CD14-positive monocyte (primary cell): ENCODE measurements at regions not wholly inside any gene's neighbourhood (a gene's known extent, or its start where the extent isn't known, plus 50 kb on each side); places are given as distances from the start of the nearest gene placed in this dataset.

Experiments
- DNase-seq, 3 donors: peaks; one replicate each; pipeline ENCODE4 v3.0.0-alpha.2; 2011 to 2022
- H2AFZ ChIP-seq: 2 replicates; pipeline ENCODE4 v1.6.0; 2012; ENCODE audit warnings: mild to moderate bottlenecking, low read depth, low read length, inconsistent platforms; ENCODE audit not compliant: insufficient read depth, poor library complexity, severe bottlenecking
- H3K27ac ChIP-seq, 2 donors: 1 replicate in 1 of 2; 2 replicates in 1 of 2; pipeline ENCODE4 v1.5.1; 2012 to 2013; ENCODE audit warnings: low read length in 2 of 2, control low read depth in 1 of 2, inconsistent platforms in 1 of 2, low read depth in 1 of 2, mild to moderate bottlenecking in 1 of 2
- H3K27me3 ChIP-seq, 2 donors: one replicate each; pipeline versions ENCODE4 v1.6.0 to v1.6.1; 2011 to 2013; ENCODE audit warnings: low read length in 2 of 2; ENCODE audit not compliant: control insufficient read depth in 2 of 2, insufficient read depth in 2 of 2
- H3K36me3 ChIP-seq, 2 donors: replicated peaks in 1 of 2; 1 replicate in 1 of 2; 2 replicates in 1 of 2; pipeline versions ENCODE4 v1.5.1 to v1.6.1; 2012 to 2013; ENCODE audit warnings: low read length in 2 of 2, control low read depth in 1 of 2, inconsistent platforms in 1 of 2, mild to moderate bottlenecking in 1 of 2; ENCODE audit not compliant: insufficient read depth in 2 of 2, control insufficient read depth in 1 of 2
- H3K4me1 ChIP-seq, 2 donors: 1 replicate in 1 of 2; 2 replicates in 1 of 2; pipeline versions ENCODE4 v1.5.1 to v1.6.1; 2012 to 2013; ENCODE audit warnings: low read length in 2 of 2, control low read depth in 1 of 2, inconsistent platforms in 1 of 2, mild to moderate bottlenecking in 1 of 2, moderate library complexity in 1 of 2; ENCODE audit not compliant: insufficient read depth in 2 of 2, control insufficient read depth in 1 of 2
- H3K4me2 ChIP-seq: replicated peaks from 2 replicates; pipeline ENCODE3; 2012; ENCODE audit warnings: low read length, moderate library complexity, mild to moderate bottlenecking; ENCODE audit not compliant: poor library complexity, severe bottlenecking; ENCODE audit errors: extremely low read depth
- H3K4me3 ChIP-seq, 3 experiments: fragments of 200-600 bp in 1 of 3; sonication (generic) in 1 of 3; replicated peaks in 1 of 3; 1 replicate in 2 of 3; 2 replicates in 1 of 3; pipeline ENCODE4 v1.5.1; 2011 to 2013; ENCODE audit warnings: low read length in 3 of 3, mild to moderate bottlenecking in 3 of 3, control low read depth in 2 of 3, low read depth in 2 of 3, inconsistent platforms in 1 of 3, moderate library complexity in 1 of 3
- H3K79me2 ChIP-seq: 2 replicates; pipeline ENCODE4 v1.6.0; 2012; ENCODE audit warnings: mild to moderate bottlenecking, control low read depth, inconsistent platforms, low read length, moderate library complexity; ENCODE audit not compliant: insufficient read depth
- H3K9ac ChIP-seq: 2 replicates; pipeline ENCODE4 v1.6.0; 2017; ENCODE audit warnings: low read length, mild to moderate bottlenecking; ENCODE audit not compliant: insufficient read depth, poor library complexity, severe bottlenecking
- H3K9me3 ChIP-seq, 2 donors: replicated peaks in 1 of 2; 1 replicate in 1 of 2; 2 replicates in 1 of 2; pipeline versions ENCODE4 v1.5.1 to v1.6.1; 2012 to 2013; ENCODE audit warnings: low read length in 2 of 2, control low read depth in 1 of 2; ENCODE audit not compliant: control insufficient read depth in 1 of 2, insufficient read depth in 1 of 2
- H4K20me1 ChIP-seq: 2 replicates; pipeline ENCODE4 v1.6.0; 2012; ENCODE audit warnings: mild to moderate bottlenecking, low read length, control low read depth, moderate library complexity; ENCODE audit not compliant: insufficient read depth
- H3K27ac Mint-ChIP-seq, 7 donors: one replicate each; pipeline ENCODE4 v1.8.0; 2020; ENCODE audit warnings: mild to moderate bottlenecking in 7 of 7, mixed read lengths in 7 of 7, moderate library complexity in 6 of 7, inconsistent platforms in 2 of 7
- H3K27me3 Mint-ChIP-seq, 3 donors: one replicate each; pipeline ENCODE4 v1.8.0; 2021 to 2022; ENCODE audit warnings: low read depth in 3 of 3, mild to moderate bottlenecking in 3 of 3, mixed read lengths in 3 of 3, moderate library complexity in 3 of 3, inconsistent platforms in 1 of 3
- H3K36me3 Mint-ChIP-seq, 2 donors: one replicate each; pipeline ENCODE4 v1.8.0; 2020; ENCODE audit warnings: mixed read lengths in 2 of 2, inconsistent platforms in 1 of 2, mild to moderate bottlenecking in 1 of 2
- H3K4me1 Mint-ChIP-seq: one replicate; pipeline ENCODE4 v1.8.0; 2020; ENCODE audit warnings: mild to moderate bottlenecking, mixed read lengths
- H3K4me3 Mint-ChIP-seq, 2 donors: one replicate each; pipeline ENCODE4 v1.8.0; 2020; ENCODE audit warnings: mild to moderate bottlenecking in 2 of 2, mixed read lengths in 2 of 2, moderate library complexity in 1 of 2
- H3K9me3 Mint-ChIP-seq, 7 donors: one replicate each; pipeline ENCODE4 v1.8.0; 2020 to 2022; ENCODE audit warnings: mixed read lengths in 7 of 7, mild to moderate bottlenecking in 6 of 7, moderate library complexity in 6 of 7, inconsistent platforms in 2 of 7
- WGBS: methylation state at CpG from one replicate; pipeline ENCODE4 v1.1.5; 2013; ENCODE audit warnings: missing lambda C conversion rate; ENCODE audit not compliant: insufficient coverage; 5-methylcytosine and 5-hydroxymethylcytosine counted together
- intact Hi-C, 2 donors: fragments of 100-400 bp; cut with micrococcal nuclease; formaldehyde crosslinking; loops; one replicate each; pipeline versions ENCODE4 v1.15.0 to v1.15.1; 2023
- TF ChIP-seq, protein P1 (sequence below): fragments of 200-600 bp; IDR thresholded peaks from one replicate; pipeline ENCODE4 v1.8.0; 2022; ENCODE audit warnings: antibody characterized with exemption, mild to moderate bottlenecking

DNA sequence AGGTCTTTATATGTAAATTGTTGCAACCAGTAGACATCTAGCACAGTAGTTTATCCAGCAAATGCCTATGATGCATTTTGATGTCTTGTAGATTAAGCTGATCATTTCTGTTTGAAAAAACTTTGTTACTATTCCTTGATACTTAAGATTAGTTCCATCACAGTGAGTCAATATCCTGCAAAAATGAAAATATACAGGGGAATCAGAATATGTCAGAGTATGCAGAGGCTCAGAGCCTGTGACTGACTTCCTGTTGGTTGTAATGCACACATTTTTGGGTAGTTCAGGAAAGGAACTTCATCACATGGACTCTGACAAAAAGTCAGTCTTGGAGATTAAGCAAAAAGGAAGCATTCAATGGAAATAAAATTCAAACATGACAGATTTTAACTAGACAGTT, 815.5 kb downstream of the FAT4 start:
- H3K27me3 Mint-ChIP-seq, result no peaks in the 10 kb centered on the region
- no peak for DNase-seq
- no peaks in the 10 kb centered on the region for H3K4me1 Mint-ChIP-seq
- intact Hi-C loops, result no loop called here
- H3K27ac ChIP-seq, result no peak overlapping the region
- no peak overlapping the region for H3K4me3 ChIP-seq
- H3K27me3 ChIP-seq, result no peaks in the 10 kb centered on the region
- peaks cover 3 to 11% of the 10 kb centered on the region in 2 donors for H3K9me3 ChIP-seq
- no peaks in the 10 kb centered on the region for H3K36me3 ChIP-seq
- no peaks in the 10 kb centered on the region for H3K36me3 Mint-ChIP-seq
- H3K27ac Mint-ChIP-seq, result no peak overlapping the region
- no peaks in the 10 kb centered on the region for H3K4me1 ChIP-seq
- H3K9me3 Mint-ChIP-seq, result peaks cover 4 to 20% (median 7%) of the 10 kb centered on the region in 7 donors
- H3K79me2 ChIP-seq, result no peaks in the 10 kb centered on the region
- no peak overlapping the region for H3K4me3 Mint-ChIP-seq
- TF ChIP-seq, protein P1, sequence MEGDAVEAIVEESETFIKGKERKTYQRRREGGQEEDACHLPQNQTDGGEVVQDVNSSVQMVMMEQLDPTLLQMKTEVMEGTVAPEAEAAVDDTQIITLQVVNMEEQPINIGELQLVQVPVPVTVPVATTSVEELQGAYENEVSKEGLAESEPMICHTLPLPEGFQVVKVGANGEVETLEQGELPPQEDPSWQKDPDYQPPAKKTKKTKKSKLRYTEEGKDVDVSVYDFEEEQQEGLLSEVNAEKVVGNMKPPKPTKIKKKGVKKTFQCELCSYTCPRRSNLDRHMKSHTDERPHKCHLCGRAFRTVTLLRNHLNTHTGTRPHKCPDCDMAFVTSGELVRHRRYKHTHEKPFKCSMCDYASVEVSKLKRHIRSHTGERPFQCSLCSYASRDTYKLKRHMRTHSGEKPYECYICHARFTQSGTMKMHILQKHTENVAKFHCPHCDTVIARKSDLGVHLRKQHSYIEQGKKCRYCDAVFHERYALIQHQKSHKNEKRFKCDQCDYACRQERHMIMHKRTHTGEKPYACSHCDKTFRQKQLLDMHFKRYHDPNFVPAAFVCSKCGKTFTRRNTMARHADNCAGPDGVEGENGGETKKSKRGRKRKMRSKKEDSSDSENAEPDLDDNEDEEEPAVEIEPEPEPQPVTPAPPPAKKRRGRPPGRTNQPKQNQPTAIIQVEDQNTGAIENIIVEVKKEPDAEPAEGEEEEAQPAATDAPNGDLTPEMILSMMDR, result no peak
- no peak overlapping the region for H3K9ac ChIP-seq
- no peaks in the 10 kb centered on the region for H4K20me1 ChIP-seq
- H2AFZ ChIP-seq, result no peak overlapping the region
- H3K4me2 ChIP-seq, result no peak overlapping the region

DNA sequence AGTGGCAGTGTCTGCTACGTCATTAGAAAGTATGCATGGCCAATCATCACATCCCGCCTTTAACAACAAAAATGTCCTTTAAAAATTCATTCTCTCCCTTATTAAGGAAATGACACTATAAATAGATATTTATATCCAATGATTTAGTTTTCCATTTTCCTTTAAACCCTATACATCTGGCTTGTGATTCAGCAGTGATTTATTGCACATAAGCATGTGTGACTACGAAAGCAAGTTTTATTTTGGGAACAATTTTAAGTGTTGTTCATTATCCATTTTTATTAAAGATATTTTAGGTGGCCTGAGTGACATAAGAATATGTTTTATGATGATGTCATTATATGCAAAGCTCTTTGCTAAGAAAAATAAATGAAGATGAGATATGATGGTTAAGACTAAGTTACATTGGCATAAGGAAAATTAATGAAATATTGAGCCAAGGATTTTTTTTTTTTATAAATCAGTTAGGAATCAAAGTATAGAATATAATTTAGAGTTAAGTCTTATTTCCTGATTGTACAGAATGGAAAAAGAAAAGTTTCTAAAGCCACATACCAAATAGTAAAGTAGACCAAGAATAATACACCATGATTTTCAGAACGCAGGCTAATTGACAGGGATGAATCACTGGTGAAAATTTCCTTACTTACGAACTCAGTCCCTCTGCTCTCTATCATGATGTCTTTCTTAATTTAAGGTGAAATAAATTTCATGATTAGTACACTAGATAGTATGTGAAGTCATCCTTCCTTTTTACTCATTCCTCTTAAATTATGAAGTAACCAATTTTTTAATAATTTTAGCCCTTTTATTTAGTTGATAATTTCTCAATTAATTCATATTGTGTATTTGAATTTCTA, 822.4 kb downstream of the FAT4 start:
- no peaks in the 10 kb centered on the region for H4K20me1 ChIP-seq
- TF ChIP-seq, protein P1, result no peak
- H3K9me3 ChIP-seq, result peaks cover 0 to 2% of the 10 kb centered on the region in 2 donors
- Mint-ChIP-seq H3K27ac (no peak overlapping the region), H3K4me3 (no peak overlapping the region), H3K27me3 (no peaks in the 10 kb centered on the region), H3K36me3 (no peaks in the 10 kb centered on the region), H3K4me1 (no peaks in the 10 kb centered on the region), H3K9me3 (peaks cover 0 to 8% (median 6%) of the 10 kb centered on the region in 7 donors)
- H3K27me3 ChIP-seq, result no peaks in the 10 kb centered on the region
- H3K4me1 ChIP-seq, result no peaks in the 10 kb centered on the region
- no peak for DNase-seq
- intact Hi-C loops, result no loop called here
- H3K79me2 ChIP-seq, result no peaks in the 10 kb centered on the region
- H3K27ac ChIP-seq, result no peak overlapping the region
- no peak overlapping the region for H3K4me2 ChIP-seq
- H3K9ac ChIP-seq, result no peak overlapping the region
- no peaks in the 10 kb centered on the region for H3K36me3 ChIP-seq
- no peak overlapping the region for H2AFZ ChIP-seq
- no peak overlapping the region for H3K4me3 ChIP-seq
- no CpG with 5 or more reads among the region's 5 CpGs for WGBS
